ENCODE measurements at regions not wholly inside any gene's neighbourhood (a gene's known extent, or its start where the extent isn't known, plus 50 kb on each side); places are given as distances from the start of the nearest gene placed in this dataset.
"Not testable (repeated sequence)": the region's sequence is repeated elsewhere in the genome, so short reads cannot be mapped to it uniquely, and the experiment has no call there.

DNA sequence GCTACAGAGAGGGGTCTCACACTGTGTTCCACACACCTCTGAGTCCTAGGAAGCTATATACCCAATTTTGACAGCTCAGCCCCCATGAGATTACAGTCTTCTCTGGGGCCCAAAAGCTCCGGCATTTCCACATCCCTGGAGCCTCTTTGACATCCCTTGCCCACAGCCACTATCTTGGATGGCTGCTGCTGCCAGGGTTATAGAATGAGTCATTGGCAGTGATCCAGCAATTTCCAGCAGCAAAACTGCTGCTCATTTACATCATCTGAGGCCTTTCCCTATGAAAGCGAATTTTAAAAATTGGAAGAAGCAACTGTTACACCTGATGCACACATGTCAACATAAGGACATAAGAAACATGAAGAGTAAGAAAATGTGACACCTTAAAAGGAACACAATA, 590.7 kb downstream of the MEI4 start:
- DNase-seq = no peak

DNA sequence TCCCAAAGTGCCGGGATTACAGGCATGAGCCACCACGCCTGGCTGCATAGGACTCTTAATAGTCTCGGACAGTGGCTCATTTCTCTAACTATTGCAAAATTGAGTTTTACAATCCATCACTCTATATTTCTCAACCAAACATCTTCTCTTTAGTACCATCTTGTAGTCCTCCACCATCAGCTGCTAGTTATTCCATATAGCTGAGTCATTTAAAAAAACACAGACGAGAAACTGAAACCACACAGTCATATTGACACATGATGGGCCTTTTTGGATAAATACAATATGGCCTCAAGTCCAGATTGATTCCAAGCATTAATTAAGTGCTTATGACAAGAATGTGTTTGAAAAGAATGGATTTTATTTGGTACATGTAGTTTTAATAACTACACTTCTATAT, 599.1 kb downstream of the MEI4 start:
- DNase-seq = no peak

DNA sequence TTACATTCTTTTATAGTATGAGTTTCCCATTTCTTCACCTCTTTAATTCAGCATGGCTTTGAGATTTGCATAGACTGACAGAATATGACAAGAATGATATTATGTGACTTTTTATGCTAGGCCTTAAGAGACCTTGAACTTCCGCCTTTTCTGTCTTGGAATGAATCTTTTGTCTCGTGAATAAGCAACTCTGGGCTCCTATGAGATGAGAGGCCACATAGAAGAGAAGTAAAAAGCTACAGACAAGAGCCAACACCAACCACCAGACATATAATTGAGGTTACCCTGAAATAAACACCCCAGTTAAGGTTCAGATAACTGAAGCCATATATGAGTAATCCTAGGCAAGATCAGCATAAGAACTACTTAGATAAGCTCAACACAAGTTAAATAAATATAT, 600.8 kb downstream of the MEI4 start:
- DNase-seq = no peak

GRCh38 chr6:78259935-78260334, 607.1 kb downstream of the MEI4 start:
- DNase-seq = no peak

- DNase-seq = not testable (repeated sequence)
Measured at GRCh38 chr6:78260427-78260826, 606.9 kb upstream of the IRAK1BP1 start.

- DNase-seq = no peak
Measured at GRCh38 chr6:78268591-78269452, 598.5 kb upstream of the IRAK1BP1 start.

- DNase-seq = no peak
Measured at GRCh38 chr6:78300885-78301284, 566.5 kb upstream of the IRAK1BP1 start.

DNA sequence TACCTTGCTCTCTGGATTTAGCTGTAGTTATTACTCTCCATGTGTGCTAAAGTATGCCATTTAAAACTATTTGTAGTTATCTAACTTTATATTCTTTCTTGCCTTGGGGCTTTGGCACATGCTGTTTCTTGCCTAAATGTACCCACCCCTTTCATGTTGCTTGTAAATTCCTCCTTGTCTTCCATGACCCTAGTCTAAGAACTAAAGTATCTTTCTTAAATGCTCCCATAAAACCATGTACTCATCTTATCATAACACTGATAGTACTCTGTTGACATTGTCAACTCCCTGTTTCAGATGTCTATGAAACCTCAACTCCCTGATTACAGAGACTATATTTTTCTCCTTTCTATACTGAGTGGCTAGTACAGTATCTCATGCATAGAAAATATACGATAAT, 564.9 kb upstream of the IRAK1BP1 start:
- DNase-seq = no peak

- no peak for DNase-seq
Measured at GRCh38 chr6:78308025-78308424, 559.3 kb upstream of the IRAK1BP1 start.

DNA sequence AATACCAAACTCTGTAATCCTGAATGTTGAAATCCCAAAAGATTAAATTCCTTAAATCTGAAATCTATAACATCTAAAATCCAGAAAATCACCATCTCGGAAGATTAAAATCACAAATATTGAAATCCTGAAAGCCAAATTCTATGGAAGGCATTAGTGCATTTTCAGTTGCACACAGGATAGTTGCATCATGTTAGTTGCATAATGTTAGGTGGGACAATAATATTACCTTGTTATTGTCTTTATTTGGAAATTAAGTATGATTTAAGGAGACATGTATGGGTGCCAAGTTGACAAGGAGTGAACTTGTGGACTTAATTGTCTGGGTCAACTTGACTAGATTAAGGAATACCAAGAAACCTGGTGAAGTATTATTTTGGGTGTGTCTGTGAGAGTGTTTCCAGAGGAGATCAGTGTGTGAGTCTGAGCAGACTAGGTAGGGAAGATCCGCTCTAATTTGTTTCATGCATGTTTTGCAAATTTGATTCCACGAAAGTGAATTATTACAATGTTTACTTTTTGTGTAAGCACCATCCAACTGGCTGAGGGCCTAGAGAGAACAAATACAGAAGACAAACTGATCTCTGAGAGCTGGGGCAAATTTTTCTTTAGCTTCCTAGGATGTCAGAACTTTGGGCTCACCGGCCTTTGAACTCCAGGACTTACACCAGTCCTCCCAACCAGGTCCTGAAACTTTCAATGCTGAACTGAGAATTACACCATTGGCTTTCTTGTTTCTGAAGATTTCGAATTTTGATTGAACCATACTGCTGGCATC, 545.1 kb upstream of the IRAK1BP1 start:
- DNase-seq = no peak

DNA sequence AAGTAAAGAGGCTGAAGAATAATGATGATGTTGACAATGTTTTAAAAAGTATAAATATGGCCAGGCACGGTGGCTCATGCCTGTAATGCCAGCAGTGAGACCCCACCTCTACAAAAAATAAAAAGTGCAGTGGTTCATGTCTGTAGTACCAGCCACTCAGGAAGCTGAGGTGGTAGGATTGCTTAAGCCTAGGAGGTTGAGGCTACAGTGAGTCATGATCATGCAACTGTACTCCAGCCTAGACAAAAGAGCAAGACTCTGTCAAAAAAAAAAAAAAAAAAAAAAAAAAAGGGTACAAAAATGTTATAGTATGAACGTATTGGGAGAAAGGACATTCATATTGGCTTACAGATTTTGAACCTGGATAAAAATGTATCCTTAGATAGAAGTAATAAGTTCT, 543.1 kb upstream of the IRAK1BP1 start:
- DNase-seq = no peak

GRCh38 chr6:78340755-78341154, 526.6 kb upstream of the IRAK1BP1 start:
- DNase-seq = no peak

DNA sequence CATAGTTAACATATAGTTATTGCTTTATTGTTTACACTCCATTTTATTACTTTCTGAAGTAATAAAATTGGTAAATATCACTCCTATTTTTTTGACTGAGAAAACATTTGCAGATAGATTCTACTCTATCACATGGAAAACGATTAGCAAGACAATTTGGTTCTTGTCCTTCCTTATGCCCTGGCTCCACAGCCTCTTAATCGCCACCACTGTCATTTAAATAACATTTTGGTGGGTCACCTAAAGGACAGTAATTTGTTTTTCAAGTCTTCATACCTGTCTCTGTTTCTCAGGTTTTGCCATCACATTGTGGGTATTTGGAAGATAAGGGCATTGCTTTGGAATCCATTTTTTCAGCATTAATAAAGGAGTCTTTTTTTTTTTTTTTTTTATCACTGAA, 521.5 kb upstream of the IRAK1BP1 start:
- no peak for DNase-seq

- no peak for DNase-seq
Measured at GRCh38 chr6:78347191-78347916, 520.0 kb upstream of the IRAK1BP1 start.

GRCh38 chr6:78353040-78353439, 514.3 kb upstream of the IRAK1BP1 start:
- no peak for DNase-seq

- no peak for DNase-seq
Measured at GRCh38 chr6:78363688-78364087, 503.7 kb upstream of the IRAK1BP1 start.

GRCh38 chr6:78365473-78365872, 501.9 kb upstream of the IRAK1BP1 start:
- no peak for DNase-seq

DNA sequence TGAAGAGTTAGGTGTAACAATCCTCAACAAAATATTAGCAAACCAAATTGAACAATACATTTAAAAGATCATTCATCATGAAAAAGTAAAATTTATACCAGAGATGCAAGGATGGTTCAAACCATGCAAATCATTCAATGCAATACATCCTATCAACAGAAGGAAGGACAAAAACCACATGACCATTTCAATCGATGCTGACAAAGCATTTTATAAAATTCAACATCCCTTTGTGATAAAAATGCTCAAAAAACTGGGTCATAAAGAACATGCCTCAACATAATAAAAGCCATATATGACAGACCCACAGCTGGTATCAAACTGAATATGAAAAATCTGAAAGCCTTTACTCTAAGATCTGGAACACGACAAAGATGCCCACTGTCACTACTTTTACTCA, 490.3 kb upstream of the IRAK1BP1 start:
- DNase-seq = no peak

DNA sequence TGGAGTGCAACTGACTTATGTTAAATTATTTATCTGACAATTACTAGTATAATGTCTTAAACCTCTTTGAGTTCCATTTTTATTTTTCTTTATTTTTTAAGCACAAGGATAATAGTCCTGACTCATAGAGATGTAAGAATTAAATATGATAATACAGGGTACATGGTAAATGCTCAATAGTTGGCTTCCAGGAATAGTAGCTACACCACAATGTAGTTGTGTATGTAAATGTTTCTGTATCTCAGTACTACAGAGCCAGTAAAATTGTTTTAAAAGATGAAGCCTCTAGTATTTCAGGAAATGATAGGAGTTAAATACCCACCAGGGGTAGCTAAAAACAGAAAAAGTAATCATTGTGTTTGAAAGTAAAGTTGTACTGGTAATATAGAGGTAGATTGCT, 487.4 kb upstream of the IRAK1BP1 start:
- DNase-seq = no peak

DNA sequence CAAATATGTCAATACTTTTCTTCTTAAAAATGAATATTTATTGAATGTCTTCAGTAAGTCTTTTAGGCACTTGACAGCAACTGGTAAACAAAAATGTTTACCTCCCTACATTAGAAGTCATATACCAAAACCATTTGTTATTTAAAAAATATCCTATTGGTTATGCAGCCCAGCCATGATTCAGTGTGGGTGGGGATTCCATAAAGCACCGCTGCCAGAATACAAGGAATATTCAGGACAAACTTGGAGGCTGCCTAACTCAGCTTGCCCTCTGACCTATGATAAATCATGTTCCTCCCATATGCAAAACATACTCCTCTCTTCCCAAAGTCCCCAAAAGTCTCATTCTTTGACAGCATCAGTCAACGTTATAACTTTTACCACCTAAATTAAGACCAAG, 486.8 kb upstream of the IRAK1BP1 start:
- no peak for DNase-seq

GRCh38 chr6:78383968-78384367, 483.4 kb upstream of the IRAK1BP1 start:
- no peak for DNase-seq

DNA sequence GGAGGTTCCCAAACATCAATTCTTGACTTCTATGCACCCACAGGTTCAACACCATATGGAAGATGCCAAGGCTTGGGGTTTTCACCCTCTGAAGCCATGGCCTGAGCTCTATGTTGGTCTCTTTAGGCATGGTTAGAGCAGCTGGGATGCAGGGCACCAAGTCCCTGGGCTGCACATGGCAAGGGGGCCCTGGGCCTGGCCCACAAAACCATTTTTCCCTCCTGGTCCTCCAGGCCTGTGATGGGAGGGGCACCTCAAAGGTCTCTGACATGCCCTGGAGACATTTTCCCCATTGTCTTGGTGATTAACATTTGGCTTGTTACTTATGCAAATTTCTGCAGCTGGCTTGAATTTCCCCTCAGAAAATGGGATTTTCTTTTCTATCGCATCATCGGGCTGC, 480.5 kb upstream of the IRAK1BP1 start:
- DNase-seq = not testable (repeated sequence)

DNA sequence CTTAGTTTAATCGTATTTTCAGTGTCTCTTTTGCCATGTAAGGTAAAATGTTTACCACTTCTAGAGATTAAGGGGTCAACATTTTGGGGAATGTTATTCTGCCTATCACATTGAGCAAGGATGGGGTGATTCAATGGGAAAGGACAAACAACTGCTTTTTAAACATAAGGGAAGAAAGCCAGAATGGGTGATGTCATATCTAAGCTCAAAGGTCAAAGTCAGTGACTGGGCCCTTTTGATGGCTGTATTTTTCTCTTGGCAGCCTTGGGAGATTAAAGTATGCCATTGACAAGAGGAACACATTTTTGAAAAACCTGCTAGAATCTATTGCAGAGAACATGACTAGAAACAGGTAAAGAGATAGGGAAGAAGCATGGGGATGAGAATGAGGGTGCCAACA, 477.3 kb upstream of the IRAK1BP1 start:
- no peak for DNase-seq

- no peak for DNase-seq
Measured at GRCh38 chr6:78397499-78397898, 469.9 kb upstream of the IRAK1BP1 start.

Measured in CD4-positive, alpha-beta T cell treated with Interleukin-6 for 4 hours (primary cell).